HEK293 (cell line): ENCODE measurements at regions not wholly inside any gene's neighbourhood (a gene's known extent, or its start where the extent isn't known, plus 50 kb on each side); places are given as distances from the start of the nearest gene placed in this dataset.

Source experiments
- HOXC10 ChIP-seq: sonication (generic); formaldehyde crosslinking; IDR thresholded peaks from 2 replicates; pipeline ENCODE4 v1.8.1; 2023; ENCODE audit warnings: mild to moderate bottlenecking, missing genetic modification reagents
- KLF10 ChIP-seq: fragments of 450-650 bp; IDR thresholded peaks from 2 replicates; pipeline ENCODE4 v1.5.1; 2018; ENCODE audit warnings: missing biosample characterization, mild to moderate bottlenecking, missing genetic modification characterization
- MEIS1 ChIP-seq: sonication (generic); formaldehyde crosslinking; IDR thresholded peaks from 2 replicates; pipeline ENCODE4 v1.8.1; 2022; ENCODE audit warnings: missing genetic modification reagents, mild to moderate bottlenecking, borderline replicate concordance
- PRDM1 ChIP-seq: fragments of 450-650 bp; formaldehyde crosslinking; IDR thresholded peaks from 2 replicates; pipeline ENCODE4; 2016; ENCODE audit warnings: missing biosample characterization, missing genetic modification characterization
- SCRT1 ChIP-seq: fragments of 450-650 bp; formaldehyde crosslinking; IDR thresholded peaks from 2 replicates; pipeline ENCODE4 v1.5.1; 2016; ENCODE audit warnings: missing biosample characterization, missing genetic modification characterization, borderline replicate concordance
- YY1 ChIP-seq: fragments of 450-650 bp; formaldehyde crosslinking; IDR thresholded peaks from 2 replicates; pipeline ENCODE4 v1.5.1; 2018; ENCODE audit warnings: missing biosample characterization, missing genetic modification characterization
- ZNF174 ChIP-seq: fragments of 450-650 bp; formaldehyde crosslinking; IDR thresholded peaks from 2 replicates; pipeline ENCODE4 v1.5.0; 2017; ENCODE audit warnings: missing biosample characterization, mild to moderate bottlenecking, missing genetic modification characterization
- ZNF211 ChIP-seq: fragments of 450-650 bp; formaldehyde crosslinking; IDR thresholded peaks from 2 replicates; pipeline ENCODE4 v1.5.1; 2016; ENCODE audit warnings: low read depth, missing biosample characterization, missing genetic modification characterization
- ZNF335 ChIP-seq: fragments of 450-650 bp; formaldehyde crosslinking; conservative IDR thresholded peaks from 2 replicates; pipeline ENCODE4 v1.5.1; 2016; ENCODE audit warnings: missing biosample characterization, missing genetic modification characterization
- ZNF341 ChIP-seq: fragments of 450-650 bp; formaldehyde crosslinking; IDR thresholded peaks from 2 replicates; pipeline ENCODE4; 2016; ENCODE audit warnings: low read depth, missing biosample characterization, missing genetic modification characterization
- ZNF354C ChIP-seq: fragments of 450-650 bp; formaldehyde crosslinking; IDR thresholded peaks from 2 replicates; pipeline ENCODE4 v1.5.1; 2016; ENCODE audit warnings: missing biosample characterization, missing genetic modification characterization, low read depth, borderline replicate concordance
- ZNF571 ChIP-seq: fragments of 450-650 bp; formaldehyde crosslinking; IDR thresholded peaks from 2 replicates; pipeline ENCODE4 v1.5.0; 2017; ENCODE audit warnings: missing biosample characterization, missing genetic modification characterization
- ZNF600 ChIP-seq: fragments of 450-650 bp; formaldehyde crosslinking; IDR thresholded peaks from 2 replicates; pipeline ENCODE4 v1.5.1; 2016; ENCODE audit warnings: missing biosample characterization, missing genetic modification characterization
- ZNF660 ChIP-seq: fragments of 450-650 bp; IDR thresholded peaks from 2 replicates; pipeline ENCODE4 v1.5.1; 2018; ENCODE audit warnings: missing biosample characterization, mild to moderate bottlenecking, missing genetic modification characterization
- ZNF777 ChIP-seq: fragments of 450-650 bp; formaldehyde crosslinking; IDR thresholded peaks from 2 replicates; pipeline ENCODE4 v1.5.1; 2017; ENCODE audit warnings: missing biosample characterization, missing genetic modification characterization, borderline replicate concordance
- TF ChIP-seq, protein P1 (sequence below): fragments of 450-650 bp; formaldehyde crosslinking; IDR thresholded peaks from 2 replicates; pipeline ENCODE4 v1.5.1; 2016; ENCODE audit warnings: missing biosample characterization, missing genetic modification characterization
- TF ChIP-seq, protein P2 (sequence below): fragments of 450-650 bp; formaldehyde crosslinking; IDR thresholded peaks from 2 replicates; pipeline ENCODE4 v1.5.1; 2016; ENCODE audit warnings: missing biosample characterization, missing genetic modification characterization
- TF ChIP-seq, protein P3 (sequence below): fragments of 450-650 bp; formaldehyde crosslinking; IDR thresholded peaks from 2 replicates; pipeline ENCODE4 v1.5.1; 2016; ENCODE audit warnings: missing biosample characterization, missing genetic modification characterization, low read depth
- TF ChIP-seq, protein P4 (sequence below): fragments of 450-650 bp; formaldehyde crosslinking; IDR thresholded peaks from 2 replicates; pipeline ENCODE4 v1.5.1; 2016; ENCODE audit warnings: missing biosample characterization, missing genetic modification characterization
- TF ChIP-seq, protein P5 (sequence below): fragments of 450-650 bp; formaldehyde crosslinking; optimal IDR thresholded peaks from 2 replicates; pipeline ENCODE3; 2016; ENCODE audit warnings: missing biosample characterization, mild to moderate bottlenecking, missing genetic modification characterization
- TF ChIP-seq, protein P6 (sequence below): fragments of 450-650 bp; formaldehyde crosslinking; IDR thresholded peaks from 2 replicates; pipeline ENCODE4 v1.5.1; 2016; ENCODE audit warnings: missing biosample characterization, missing genetic modification characterization, borderline replicate concordance
- TF ChIP-seq, protein P7 (sequence below): fragments of 450-650 bp; formaldehyde crosslinking; IDR thresholded peaks from 2 replicates; pipeline ENCODE4 v1.5.1; 2016; ENCODE audit warnings: missing biosample characterization, missing genetic modification characterization
- TF ChIP-seq, protein P8 (sequence below): fragments of 450-650 bp; formaldehyde crosslinking; IDR thresholded peaks from 2 replicates; pipeline ENCODE4 v1.5.1; 2016; ENCODE audit warnings: missing biosample characterization, missing genetic modification characterization

DNA sequence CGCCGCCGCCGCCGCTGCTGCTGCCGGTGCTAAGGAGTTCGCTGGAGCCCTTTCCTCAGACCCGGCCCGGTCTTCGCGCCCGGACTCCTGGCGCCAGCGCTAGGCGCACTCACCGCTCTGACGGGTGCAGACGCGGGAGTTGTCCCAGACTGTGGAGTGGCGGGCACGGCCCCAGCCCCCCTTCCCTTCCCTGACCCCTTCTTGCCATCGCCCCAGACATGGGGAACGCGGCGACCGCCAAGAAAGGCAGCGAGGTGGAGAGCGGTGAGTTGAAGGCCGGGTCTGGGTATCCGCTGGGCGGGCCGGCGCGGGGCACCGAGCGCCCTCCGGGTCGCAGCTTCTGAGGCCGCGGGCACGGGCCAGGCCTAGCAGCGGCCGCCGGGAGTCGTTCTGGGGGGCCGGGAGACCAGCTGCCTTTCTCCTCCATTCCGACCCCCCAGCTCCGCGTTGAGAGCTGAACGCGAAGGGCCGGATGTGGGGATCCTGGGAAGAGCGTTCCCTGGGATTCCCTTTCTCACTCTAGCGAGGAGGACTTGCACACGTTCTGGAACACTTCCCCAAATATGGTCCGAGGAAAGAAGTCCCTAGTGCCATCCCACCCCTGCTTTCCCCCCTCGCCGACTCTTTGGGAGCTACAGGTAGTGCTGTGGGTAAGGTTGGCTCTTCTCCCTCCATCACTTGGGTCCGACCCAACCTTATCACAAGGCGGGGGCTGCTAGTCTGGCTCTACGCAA, 65.8 kb upstream of the PRKACB start (continued):
- TF ChIP-seq ZNF354C: no peak
- TF ChIP-seq SCRT1 (tag by site-specific recombination): peak; percentile 71; the same call in 1 of the 2 replicates
- TF ChIP-seq, protein P1, sequence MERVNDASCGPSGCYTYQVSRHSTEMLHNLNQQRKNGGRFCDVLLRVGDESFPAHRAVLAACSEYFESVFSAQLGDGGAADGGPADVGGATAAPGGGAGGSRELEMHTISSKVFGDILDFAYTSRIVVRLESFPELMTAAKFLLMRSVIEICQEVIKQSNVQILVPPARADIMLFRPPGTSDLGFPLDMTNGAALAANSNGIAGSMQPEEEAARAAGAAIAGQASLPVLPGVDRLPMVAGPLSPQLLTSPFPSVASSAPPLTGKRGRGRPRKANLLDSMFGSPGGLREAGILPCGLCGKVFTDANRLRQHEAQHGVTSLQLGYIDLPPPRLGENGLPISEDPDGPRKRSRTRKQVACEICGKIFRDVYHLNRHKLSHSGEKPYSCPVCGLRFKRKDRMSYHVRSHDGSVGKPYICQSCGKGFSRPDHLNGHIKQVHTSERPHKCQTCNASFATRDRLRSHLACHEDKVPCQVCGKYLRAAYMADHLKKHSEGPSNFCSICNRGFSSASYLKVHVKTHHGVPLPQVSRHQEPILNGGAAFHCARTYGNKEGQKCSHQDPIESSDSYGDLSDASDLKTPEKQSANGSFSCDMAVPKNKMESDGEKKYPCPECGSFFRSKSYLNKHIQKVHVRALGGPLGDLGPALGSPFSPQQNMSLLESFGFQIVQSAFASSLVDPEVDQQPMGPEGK (tag by site-specific recombination): peak; percentile 52
- peak; percentile 62; the same call in 1 of the 2 replicates for TF ChIP-seq ZNF777 (tag by site-specific recombination)
- TF ChIP-seq ZNF660 (tag by site-specific recombination): 0 out of 2 replicates have a peak, but pooled peaks have one; percentile 8
- TF ChIP-seq, protein P2, sequence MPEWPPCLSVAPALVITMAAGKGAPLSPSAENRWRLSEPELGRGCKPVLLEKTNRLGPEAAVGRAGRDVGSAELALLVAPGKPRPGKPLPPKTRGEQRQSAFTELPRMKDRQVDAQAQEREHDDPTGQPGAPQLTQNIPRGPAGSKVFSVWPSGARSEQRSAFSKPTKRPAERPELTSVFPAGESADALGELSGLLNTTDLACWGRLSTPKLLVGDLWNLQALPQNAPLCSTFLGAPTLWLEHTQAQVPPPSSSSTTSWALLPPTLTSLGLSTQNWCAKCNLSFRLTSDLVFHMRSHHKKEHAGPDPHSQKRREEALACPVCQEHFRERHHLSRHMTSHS: no peak
- TF ChIP-seq HOXC10 (CRISPR knock-in tag): no peak
- no peak for TF ChIP-seq ZNF571
- peak; percentile 82 for TF ChIP-seq ZNF341 (tag by site-specific recombination)
- TF ChIP-seq, protein P3, sequence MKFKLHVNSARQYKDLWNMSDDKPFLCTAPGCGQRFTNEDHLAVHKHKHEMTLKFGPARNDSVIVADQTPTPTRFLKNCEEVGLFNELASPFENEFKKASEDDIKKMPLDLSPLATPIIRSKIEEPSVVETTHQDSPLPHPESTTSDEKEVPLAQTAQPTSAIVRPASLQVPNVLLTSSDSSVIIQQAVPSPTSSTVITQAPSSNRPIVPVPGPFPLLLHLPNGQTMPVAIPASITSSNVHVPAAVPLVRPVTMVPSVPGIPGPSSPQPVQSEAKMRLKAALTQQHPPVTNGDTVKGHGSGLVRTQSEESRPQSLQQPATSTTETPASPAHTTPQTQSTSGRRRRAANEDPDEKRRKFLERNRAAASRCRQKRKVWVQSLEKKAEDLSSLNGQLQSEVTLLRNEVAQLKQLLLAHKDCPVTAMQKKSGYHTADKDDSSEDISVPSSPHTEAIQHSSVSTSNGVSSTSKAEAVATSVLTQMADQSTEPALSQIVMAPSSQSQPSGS (tag by site-specific recombination): no peak
- TF ChIP-seq ZNF335 (tag by site-specific recombination): peak; percentile 74; the same call in 1 of the 2 replicates
- TF ChIP-seq, protein P4, sequence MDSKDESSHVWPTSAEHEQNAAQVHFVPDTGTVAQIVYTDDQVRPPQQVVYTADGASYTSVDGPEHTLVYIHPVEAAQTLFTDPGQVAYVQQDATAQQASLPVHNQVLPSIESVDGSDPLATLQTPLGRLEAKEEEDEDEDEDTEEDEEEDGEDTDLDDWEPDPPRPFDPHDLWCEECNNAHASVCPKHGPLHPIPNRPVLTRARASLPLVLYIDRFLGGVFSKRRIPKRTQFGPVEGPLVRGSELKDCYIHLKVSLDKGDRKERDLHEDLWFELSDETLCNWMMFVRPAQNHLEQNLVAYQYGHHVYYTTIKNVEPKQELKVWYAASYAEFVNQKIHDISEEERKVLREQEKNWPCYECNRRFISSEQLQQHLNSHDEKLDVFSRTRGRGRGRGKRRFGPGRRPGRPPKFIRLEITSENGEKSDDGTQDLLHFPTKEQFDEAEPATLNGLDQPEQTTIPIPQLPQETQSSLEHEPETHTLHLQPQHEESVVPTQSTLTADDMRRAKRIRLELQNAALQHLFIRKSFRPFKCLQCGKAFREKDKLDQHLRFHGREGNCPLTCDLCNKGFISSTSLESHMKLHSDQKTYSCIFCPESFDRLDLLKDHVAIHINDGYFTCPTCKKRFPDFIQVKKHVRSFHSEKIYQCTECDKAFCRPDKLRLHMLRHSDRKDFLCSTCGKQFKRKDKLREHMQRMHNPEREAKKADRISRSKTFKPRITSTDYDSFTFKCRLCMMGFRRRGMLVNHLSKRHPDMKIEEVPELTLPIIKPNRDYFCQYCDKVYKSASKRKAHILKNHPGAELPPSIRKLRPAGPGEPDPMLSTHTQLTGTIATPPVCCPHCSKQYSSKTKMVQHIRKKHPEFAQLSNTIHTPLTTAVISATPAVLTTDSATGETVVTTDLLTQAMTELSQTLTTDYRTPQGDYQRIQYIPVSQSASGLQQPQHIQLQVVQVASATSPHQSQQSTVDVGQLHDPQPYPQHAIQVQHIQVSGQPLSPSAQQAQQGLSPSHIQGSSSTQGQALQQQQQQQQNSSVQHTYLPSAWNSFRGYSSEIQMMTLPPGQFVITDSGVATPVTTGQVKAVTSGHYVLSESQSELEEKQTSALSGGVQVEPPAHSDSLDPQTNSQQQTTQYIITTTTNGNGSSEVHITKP: peak; percentile 82; the same call in 1 of the 2 replicates
- 0 out of 2 replicates have a peak, but pooled peaks have one; percentile 20 for TF ChIP-seq YY1 (tag by site-specific recombination)
- TF ChIP-seq KLF10 (tag by site-specific recombination): 0 out of 2 replicates have a peak, but pooled peaks have one; percentile 40
- TF ChIP-seq, protein P5, sequence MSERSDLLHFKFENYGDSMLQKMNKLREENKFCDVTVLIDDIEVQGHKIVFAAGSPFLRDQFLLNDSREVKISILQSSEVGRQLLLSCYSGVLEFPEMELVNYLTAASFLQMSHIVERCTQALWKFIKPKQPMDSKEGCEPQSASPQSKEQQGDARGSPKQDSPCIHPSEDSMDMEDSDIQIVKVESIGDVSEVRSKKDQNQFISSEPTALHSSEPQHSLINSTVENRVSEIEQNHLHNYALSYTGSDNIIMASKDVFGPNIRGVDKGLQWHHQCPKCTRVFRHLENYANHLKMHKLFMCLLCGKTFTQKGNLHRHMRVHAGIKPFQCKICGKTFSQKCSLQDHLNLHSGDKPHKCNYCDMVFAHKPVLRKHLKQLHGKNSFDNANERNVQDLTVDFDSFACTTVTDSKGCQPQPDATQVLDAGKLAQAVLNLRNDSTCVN (tag by site-specific recombination): peak; percentile 87
- no peak for TF ChIP-seq ZNF174 (tag by site-specific recombination)
- TF ChIP-seq, protein P6, sequence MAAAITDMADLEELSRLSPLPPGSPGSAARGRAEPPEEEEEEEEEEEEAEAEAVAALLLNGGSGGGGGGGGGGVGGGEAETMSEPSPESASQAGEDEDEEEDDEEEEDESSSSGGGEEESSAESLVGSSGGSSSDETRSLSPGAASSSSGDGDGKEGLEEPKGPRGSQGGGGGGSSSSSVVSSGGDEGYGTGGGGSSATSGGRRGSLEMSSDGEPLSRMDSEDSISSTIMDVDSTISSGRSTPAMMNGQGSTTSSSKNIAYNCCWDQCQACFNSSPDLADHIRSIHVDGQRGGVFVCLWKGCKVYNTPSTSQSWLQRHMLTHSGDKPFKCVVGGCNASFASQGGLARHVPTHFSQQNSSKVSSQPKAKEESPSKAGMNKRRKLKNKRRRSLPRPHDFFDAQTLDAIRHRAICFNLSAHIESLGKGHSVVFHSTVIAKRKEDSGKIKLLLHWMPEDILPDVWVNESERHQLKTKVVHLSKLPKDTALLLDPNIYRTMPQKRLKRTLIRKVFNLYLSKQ (tag by site-specific recombination): no peak
- no peak for TF ChIP-seq ZNF211 (tag by site-specific recombination)
- TF ChIP-seq MEIS1: no peak
- no peak for TF ChIP-seq PRDM1 (tag by site-specific recombination)
- TF ChIP-seq ZNF600: peak; percentile 88
- TF ChIP-seq, protein P7, sequence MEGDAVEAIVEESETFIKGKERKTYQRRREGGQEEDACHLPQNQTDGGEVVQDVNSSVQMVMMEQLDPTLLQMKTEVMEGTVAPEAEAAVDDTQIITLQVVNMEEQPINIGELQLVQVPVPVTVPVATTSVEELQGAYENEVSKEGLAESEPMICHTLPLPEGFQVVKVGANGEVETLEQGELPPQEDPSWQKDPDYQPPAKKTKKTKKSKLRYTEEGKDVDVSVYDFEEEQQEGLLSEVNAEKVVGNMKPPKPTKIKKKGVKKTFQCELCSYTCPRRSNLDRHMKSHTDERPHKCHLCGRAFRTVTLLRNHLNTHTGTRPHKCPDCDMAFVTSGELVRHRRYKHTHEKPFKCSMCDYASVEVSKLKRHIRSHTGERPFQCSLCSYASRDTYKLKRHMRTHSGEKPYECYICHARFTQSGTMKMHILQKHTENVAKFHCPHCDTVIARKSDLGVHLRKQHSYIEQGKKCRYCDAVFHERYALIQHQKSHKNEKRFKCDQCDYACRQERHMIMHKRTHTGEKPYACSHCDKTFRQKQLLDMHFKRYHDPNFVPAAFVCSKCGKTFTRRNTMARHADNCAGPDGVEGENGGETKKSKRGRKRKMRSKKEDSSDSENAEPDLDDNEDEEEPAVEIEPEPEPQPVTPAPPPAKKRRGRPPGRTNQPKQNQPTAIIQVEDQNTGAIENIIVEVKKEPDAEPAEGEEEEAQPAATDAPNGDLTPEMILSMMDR (tag by site-specific recombination): peak; percentile 12; the same call in 1 of the 2 replicates
- TF ChIP-seq, protein P8, sequence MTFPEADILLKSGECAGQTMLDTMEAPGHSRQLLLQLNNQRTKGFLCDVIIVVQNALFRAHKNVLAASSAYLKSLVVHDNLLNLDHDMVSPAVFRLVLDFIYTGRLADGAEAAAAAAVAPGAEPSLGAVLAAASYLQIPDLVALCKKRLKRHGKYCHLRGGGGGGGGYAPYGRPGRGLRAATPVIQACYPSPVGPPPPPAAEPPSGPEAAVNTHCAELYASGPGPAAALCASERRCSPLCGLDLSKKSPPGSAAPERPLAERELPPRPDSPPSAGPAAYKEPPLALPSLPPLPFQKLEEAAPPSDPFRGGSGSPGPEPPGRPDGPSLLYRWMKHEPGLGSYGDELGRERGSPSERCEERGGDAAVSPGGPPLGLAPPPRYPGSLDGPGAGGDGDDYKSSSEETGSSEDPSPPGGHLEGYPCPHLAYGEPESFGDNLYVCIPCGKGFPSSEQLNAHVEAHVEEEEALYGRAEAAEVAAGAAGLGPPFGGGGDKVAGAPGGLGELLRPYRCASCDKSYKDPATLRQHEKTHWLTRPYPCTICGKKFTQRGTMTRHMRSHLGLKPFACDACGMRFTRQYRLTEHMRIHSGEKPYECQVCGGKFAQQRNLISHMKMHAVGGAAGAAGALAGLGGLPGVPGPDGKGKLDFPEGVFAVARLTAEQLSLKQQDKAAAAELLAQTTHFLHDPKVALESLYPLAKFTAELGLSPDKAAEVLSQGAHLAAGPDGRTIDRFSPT (tag by site-specific recombination): peak; percentile 71
